GM21717 (cell line): ENCODE measurements at regions not wholly inside any gene's neighbourhood (a gene's known extent, or its start where the extent isn't known, plus 50 kb on each side); places are given as distances from the start of the nearest gene placed in this dataset.

ENCODE experiments used
- ATAC-seq: cut with Tn5 transposase; IDR thresholded peaks from one replicate; pipeline ENCODE4 v1.9.1; 2021; ENCODE audit warnings: mild to moderate bottlenecking, moderate library complexity; ENCODE audit not compliant: unreplicated experiment

GRCh38 chr15:35596285-35596684 lies 50.3 kb upstream of the DPH6 start:
- ATAC-seq, result no peak

GRCh38 chr15:35602836-35603235 lies 56.9 kb upstream of the DPH6 start:
- ATAC-seq, result peak; percentile 17

- peak; percentile 72 for ATAC-seq
Observed at GRCh38 chr15:35603301-35603700, 57.3 kb upstream of the DPH6 start.

GRCh38 chr15:35603856-35604255 lies 57.9 kb upstream of the DPH6 start:
- no peak for ATAC-seq

- no peak for ATAC-seq
Observed at GRCh38 chr15:35605764-35606449, 59.9 kb upstream of the DPH6 start.

- ATAC-seq, result no peak
Observed at GRCh38 chr15:35606450-35606779, 60.5 kb upstream of the DPH6 start.

- no peak for ATAC-seq
Observed at GRCh38 chr15:35616498-35617271, 70.7 kb upstream of the DPH6 start.

GRCh38 chr15:35618260-35619188 lies 72.6 kb upstream of the DPH6 start:
- no peak for ATAC-seq

GRCh38 chr15:35622641-35623340 lies 76.8 kb upstream of the DPH6 start:
- ATAC-seq, result no peak

GRCh38 chr15:35624881-35625280 lies 78.9 kb upstream of the DPH6 start:
- ATAC-seq, result no peak

GRCh38 chr15:35626571-35627318 lies 80.8 kb upstream of the DPH6 start:
- no peak for ATAC-seq

GRCh38 chr15:35627696-35628095 lies 81.7 kb upstream of the DPH6 start:
- ATAC-seq, result no peak

GRCh38 chr15:35629766-35630165 lies 83.8 kb upstream of the DPH6 start:
- no peak for ATAC-seq

GRCh38 chr15:35630532-35630931 lies 84.6 kb upstream of the DPH6 start:
- no peak for ATAC-seq

GRCh38 chr15:35630985-35631384 lies 85.0 kb upstream of the DPH6 start:
- no peak for ATAC-seq

GRCh38 chr15:35633677-35634076 lies 87.7 kb upstream of the DPH6 start:
- no peak for ATAC-seq

GRCh38 chr15:35646790-35647189 lies 100.8 kb upstream of the DPH6 start:
- ATAC-seq, result no peak

GRCh38 chr15:35647303-35647702 lies 101.3 kb upstream of the DPH6 start:
- ATAC-seq, result no peak

GRCh38 chr15:35648941-35649340 lies 103.0 kb upstream of the DPH6 start:
- no peak for ATAC-seq

- no peak for ATAC-seq
Observed at GRCh38 chr15:35649575-35649974, 103.6 kb upstream of the DPH6 start.
